HG03354 (cell line): ENCODE measurements at regions not wholly inside any gene's neighbourhood (a gene's known extent, or its start where the extent isn't known, plus 50 kb on each side); places are given as distances from the start of the nearest gene placed in this dataset.

ENCODE experiments used
- ATAC-seq: cut with Tn5 transposase; IDR thresholded peaks from one replicate; pipeline ENCODE4 v1.9.1; 2021; ENCODE audit warnings: mild to moderate bottlenecking; ENCODE audit not compliant: unreplicated experiment, poor library complexity, severe bottlenecking

GRCh38 chr5:143696921-143697320 lies 115.0 kb upstream of the HMHB1 start:
- no peak for ATAC-seq

DNA sequence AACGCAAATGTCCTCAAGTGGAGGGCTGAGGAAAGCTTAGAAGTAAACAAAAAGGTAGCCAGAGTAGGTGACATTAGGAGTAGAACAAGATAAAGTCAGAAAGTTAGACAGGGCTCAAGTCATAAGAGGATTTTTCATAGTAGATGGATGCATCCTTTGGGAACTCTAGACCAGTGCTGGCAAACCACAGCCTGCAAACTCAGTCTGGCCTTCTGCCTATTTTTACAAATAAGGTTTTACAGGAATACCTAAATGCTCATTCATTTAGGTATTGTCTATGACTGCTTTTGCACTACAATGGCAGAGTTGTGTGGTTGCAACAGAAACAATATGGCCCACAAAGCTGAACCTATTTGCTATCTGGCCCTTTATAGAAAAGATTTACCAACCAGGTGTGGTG lies 116.0 kb upstream of the HMHB1 start:
- no peak for ATAC-seq

DNA sequence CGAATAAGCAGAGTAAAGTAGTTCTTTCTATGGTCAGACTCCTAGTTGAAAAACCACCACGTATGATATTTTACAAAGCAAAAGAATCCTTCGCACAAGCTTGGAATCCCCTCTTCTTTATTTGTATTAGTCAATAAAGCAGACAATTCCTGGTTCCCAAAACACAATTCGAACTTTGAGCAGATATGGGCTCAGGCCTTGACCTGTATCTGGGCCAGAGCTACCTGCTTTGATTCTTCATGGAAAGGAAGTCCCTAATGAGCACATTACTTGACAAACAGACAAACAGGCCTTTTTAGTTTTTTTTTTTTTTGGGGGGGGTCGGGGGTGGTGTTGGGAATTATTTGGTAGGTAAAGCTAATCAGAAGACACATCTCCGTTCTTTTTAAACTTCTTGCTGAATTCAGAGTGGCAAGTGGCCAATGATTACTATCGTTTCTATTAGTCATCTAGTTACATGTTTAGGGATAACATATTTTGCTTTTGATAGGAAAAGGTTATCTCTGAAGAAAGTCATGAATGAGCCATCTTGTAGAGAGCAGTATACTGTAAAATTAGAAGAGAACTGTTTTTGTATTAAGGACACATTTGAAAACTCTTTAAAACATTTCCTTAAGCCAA lies 116.6 kb upstream of the HMHB1 start:
- ATAC-seq: no peak

- no peak for ATAC-seq
Observed at GRCh38 chr5:143694357-143694756, 117.6 kb upstream of the HMHB1 start.

DNA sequence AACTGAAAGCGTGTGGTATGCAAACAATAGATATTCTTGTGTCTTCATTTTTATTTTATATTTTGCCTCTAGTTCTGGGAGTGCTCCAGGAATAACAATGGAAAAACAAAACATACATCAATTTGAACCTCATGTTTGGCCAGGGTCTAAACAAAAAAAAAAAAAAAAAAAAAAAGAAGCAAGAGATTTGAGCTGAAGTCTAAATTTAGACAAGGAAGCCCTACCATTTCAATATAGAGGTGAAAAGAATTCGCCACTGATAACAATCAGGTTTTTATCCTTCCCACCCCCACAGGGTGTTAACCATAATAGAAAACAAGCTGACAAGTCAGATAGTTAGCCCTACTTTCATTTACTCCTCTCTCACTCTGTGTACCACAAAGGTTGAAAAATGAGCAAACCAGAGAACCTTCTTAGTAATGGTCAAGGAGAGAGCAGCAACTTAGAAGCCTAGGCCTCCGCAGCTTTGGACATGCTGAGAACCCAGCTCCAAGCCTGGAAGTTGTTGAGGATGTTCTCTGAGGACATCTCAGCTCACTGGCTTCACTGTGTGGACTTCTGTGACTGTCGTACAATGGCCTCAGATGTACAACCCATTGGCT lies 118.2 kb upstream of the HMHB1 start:
- ATAC-seq: no peak

- no peak for ATAC-seq
Observed at GRCh38 chr5:143692342-143692741, 119.6 kb upstream of the HMHB1 start.

DNA sequence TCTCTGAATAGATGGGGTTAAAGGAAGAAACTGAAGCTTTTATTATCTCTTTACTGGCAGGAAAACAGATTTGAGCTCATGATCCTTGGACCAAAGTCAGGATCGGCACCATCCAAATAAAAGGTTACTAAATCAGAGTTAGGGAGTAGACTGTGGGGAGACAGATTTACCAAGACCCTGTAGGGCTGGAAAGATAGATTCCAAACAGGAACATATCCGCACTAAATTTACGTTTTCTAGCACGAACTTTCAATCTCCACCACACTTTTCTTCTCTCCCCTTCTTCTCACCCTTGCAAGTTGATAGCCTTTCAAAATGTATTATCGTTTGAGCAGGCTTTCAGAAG lies 120.0 kb upstream of the HMHB1 start:
- no peak for ATAC-seq

DNA sequence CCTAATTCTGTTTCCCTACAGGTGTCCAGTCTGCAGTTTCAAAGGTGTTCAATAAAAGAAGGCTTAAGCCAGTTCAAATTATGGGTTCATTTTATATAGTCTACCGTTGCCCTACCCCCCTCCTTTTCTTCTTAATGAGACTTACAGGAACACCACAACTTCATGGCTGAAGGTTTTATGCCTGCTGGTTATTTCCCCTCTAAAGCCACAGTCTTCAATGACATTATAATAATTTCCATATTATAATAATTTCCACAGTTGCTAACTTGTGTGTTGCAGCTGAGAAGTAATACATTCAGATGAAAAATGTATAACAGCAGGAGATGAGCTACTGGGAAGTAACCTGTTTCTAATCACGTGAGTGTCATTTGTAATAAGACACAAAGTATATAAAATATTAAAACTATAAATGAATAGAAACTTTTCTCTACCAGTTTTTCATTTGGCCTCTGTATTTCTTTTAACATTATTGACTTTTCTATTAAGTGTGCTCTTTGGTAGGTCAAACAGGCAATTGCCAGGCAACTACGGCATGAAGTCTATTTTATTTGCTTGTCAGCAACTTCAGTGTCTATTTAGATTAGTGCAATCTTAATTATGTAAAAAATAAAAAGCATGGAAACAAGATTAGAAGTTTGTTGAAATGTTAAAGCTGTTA lies 120.5 kb upstream of the HMHB1 start:
- no peak for ATAC-seq

DNA sequence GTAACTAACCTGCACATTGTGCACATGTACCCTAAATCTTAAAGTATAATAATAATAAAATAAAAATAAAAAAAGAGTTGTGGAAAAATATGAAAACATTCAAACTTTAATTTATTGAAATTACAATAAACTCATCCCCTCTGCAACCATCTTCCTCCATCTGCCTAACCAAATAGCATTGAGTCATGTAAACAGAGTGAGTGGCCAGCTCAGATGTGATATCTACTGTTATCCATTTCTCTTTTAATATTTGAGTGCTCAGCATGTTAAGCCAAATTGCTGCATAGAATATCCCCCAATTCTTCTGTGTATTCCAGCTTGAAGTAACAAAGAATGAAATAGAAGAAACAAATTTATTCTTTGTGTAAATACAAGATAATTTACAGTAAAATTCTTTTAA lies 124.4 kb upstream of the HMHB1 start:
- no peak for ATAC-seq

DNA sequence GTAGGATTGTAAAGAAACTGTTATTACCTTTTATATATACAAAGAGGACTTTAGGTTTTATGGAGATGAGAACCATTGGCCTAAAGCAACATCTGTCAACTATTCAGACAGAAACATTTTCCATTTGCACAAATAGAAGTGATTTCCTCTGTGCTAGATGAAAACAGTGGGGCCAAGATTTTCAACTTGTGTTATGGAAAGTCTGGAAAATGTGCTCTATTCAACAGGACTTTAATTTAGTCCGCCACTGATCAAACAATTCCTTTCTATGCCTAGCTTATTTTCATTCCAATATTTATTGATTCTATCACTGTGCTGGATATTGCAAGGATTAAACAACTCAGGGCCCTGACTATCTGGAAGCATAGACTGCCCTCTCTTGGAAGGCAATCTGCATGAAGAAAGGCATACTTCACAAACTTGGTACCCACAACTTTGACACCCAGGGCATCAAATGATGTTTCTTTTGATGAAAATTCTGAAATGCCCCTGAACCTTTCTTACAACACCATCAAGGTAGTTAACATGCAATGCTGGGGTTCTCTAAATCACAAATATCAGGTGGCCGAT lies 126.6 kb upstream of the HMHB1 start:
- no peak for ATAC-seq

- ATAC-seq: no peak
Observed at GRCh38 chr5:143683459-143683858, 128.5 kb upstream of the HMHB1 start.

DNA sequence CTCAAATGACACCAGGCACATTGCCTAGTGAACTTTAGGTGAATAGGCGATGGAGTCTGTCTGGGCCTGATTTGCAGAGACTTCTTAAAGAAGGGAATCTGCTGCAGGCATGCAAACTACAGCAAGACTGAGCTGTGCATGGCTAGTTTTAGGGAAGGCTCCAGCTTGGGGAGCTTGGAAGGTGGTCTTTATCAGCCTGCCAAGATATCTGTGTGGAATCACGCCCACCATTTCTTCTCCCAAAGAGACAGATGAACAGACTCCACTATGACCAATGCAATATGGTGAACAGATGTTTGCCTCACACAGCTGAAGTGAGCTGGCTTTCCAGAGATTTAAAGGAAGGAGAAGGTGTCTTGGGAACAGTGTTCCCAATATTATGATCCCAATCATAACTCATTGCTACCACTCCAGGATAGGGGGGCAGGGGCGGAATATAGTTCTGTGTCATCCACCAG lies 129.0 kb upstream of the HMHB1 start:
- no peak for ATAC-seq

- no peak for ATAC-seq
Observed at GRCh38 chr5:143682246-143682905, 129.6 kb upstream of the HMHB1 start.

DNA sequence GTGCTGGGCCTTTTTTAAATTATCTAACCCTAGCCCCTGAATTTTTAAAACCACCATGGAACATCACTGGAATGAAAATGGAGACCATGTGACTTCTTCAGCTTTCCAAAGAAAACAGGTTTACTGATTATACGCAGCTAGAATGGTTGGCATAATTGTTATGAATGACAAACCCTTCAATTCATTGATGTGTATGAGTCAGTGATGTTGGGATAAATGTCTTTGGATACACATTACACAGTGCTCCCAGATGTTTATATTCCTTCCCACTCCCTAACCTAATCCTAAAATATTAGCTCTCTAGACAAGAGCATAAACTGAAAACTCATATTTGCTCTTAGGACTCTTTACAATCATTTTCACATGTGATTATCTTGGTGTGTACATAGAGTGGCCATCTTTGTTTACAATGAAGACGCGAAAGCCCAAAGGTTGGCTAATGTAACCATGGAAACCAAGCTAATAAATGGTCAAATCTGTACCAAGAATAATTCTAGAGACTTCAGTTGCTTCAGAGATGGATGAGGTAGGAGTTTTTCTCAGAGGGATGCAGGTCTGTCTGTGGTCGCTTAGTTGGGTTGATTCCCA lies 131.2 kb upstream of the HMHB1 start:
- ATAC-seq: no peak

DNA sequence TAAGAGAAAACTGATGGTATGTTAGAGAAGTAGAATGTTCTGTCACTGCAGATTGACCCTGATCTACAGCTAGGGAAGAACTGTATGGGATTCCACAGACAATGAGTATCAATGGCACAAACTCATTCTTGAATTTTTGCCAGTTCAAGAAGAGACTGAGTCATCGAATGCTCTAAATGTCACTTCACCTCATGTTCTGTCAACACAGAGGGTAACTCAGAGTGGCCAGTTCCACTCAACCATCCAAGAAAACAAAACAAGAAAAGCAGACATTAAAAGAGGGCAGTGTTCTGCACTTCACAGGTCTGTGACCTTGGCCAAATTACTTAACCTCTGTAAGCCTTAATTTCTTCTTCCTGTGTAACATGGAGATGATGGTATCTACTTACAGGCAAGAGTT lies 132.2 kb upstream of the HMHB1 start:
- ATAC-seq: no peak

GRCh38 chr5:143678148-143678905 lies 133.6 kb upstream of the HMHB1 start:
- ATAC-seq: peak; percentile 51

DNA sequence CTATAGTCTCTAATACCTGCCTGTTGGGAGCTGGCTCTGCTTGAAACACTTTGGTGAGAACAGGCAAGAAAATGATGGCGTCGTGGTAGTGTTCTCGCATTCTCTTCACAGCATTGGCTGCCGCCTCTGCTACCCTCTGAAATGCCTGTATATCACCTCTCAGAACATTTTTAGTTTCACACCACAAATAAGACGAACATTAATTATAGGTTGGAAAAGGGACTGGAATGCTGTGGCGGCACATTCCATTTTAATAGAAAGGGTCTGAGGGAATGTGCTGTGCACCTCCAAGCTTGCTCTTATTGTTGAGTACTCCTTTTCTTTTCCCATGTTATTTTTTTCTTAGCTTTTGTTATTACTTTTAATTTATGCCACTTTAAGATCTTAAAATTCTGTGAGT lies 134.6 kb upstream of the HMHB1 start:
- ATAC-seq: no peak

GRCh38 chr5:143676802-143677201 lies 135.2 kb upstream of the HMHB1 start:
- no peak for ATAC-seq

- ATAC-seq: no peak
Observed at GRCh38 chr5:143674469-143674786, 137.5 kb upstream of the HMHB1 start.
